Neutrophil (primary cell): ENCODE measurements at regions not wholly inside any gene's neighbourhood (a gene's known extent, or its start where the extent isn't known, plus 50 kb on each side); places are given as distances from the start of the nearest gene placed in this dataset.

Source experiments
- H3K27ac ChIP-seq: fragments of 200-600 bp; sonication (generic); 2 replicates; pipeline ENCODE4 v1.5.1; 2016; ENCODE audit warnings: mild to moderate bottlenecking, moderate library complexity
- H3K27me3 ChIP-seq: fragments of 200-600 bp; sonication (generic); 2 replicates; pipeline ENCODE4 v1.6.0; 2016; ENCODE audit warnings: mild to moderate bottlenecking
- H3K36me3 ChIP-seq: fragments of 200-600 bp; sonication (generic); 2 replicates; pipeline ENCODE4 v1.5.1; 2017
- H3K4me1 ChIP-seq, 2 experiments: fragments of 200-600 bp in 1 of 2; sonication (generic) in 1 of 2; 1 replicate in 1 of 2; 2 replicates in 1 of 2; pipeline versions ENCODE4 v1.5.1 to v1.6.1; 2013 to 2016; ENCODE audit warnings: low read depth in 1 of 2, low read length in 1 of 2, mild to moderate bottlenecking in 1 of 2, moderate library complexity in 1 of 2; ENCODE audit not compliant: control insufficient read depth in 1 of 2, insufficient read depth in 1 of 2
- H3K4me3 ChIP-seq, 2 experiments: fragments of 200-600 bp in 1 of 2; sonication (generic) in 1 of 2; 1 replicate in 1 of 2; 2 replicates in 1 of 2; pipeline ENCODE4 v1.5.1; 2013 to 2016; ENCODE audit warnings: low read depth in 1 of 2, low read length in 1 of 2, mild to moderate bottlenecking in 1 of 2, moderate library complexity in 1 of 2
- H3K9me3 ChIP-seq: fragments of 200-600 bp; sonication (generic); 2 replicates; pipeline ENCODE4 v1.5.1; 2016
- CTCF ChIP-seq: fragments of 200-600 bp; sonication (generic); IDR thresholded peaks from 2 replicates; pipeline ENCODE4 v1.5.1; 2016; ENCODE audit warnings: antibody characterized with exemption

DNA sequence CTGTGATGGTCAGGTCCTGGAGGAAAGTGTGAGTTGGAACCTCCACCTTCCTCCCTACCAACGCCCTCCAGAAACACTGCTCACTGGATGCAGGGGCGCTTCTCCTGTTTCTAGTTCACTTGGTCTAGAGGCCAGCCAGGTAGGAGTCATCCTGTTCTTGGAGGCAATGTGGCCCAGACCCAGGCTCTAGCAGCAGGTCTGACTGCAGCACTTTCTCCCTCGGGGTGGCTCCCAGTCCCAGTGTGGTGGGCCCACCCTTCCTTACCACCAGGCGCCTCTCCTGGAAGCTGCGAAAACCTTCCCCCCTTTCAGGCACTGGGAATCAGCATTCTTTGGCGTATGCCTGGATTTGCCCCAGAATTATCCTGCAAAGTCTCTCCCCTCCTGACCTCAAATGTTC is 292.8 kb downstream of the SOX11 start:
- Histone ChIP-seq H3K4me3 (no peak overlapping the region), H3K36me3 (no peaks in the 10 kb centered on the region), H3K4me1 (no peaks in the 10 kb centered on the region)

GRCh38 chr2:5985536-5986385 is 293.6 kb downstream of the SOX11 start:
- H3K9me3 ChIP-seq, result no peaks in the 10 kb centered on the region
- TF ChIP-seq CTCF, result no peak
- H3K4me1 ChIP-seq, result no peaks in the 10 kb centered on the region

More for the DNA sequence above, 292.8 kb downstream of the SOX11 start:
- Histone ChIP-seq H3K27ac (no peak overlapping the region), H3K27me3 (peaks cover 11% of the 10 kb centered on the region), H3K9me3 (no peaks in the 10 kb centered on the region)
- no peak for TF ChIP-seq CTCF

GRCh38 chr2:5986801-5987787 is 294.9 kb downstream of the SOX11 start:
- no peaks in the 10 kb centered on the region for H3K4me1 ChIP-seq
- no peak overlapping the region for H3K27ac ChIP-seq
- no peak for TF ChIP-seq CTCF
- H3K9me3 ChIP-seq, result no peaks in the 10 kb centered on the region
- H3K4me3 ChIP-seq, result no peak overlapping the region
- H3K27me3 ChIP-seq, result peaks cover 2% of the 10 kb centered on the region
- no peaks in the 10 kb centered on the region for H3K36me3 ChIP-seq

More at GRCh38 chr2:5985536-5986385, 293.6 kb downstream of the SOX11 start:
- Histone ChIP-seq H3K4me3 (no peak overlapping the region), H3K27ac (no peak overlapping the region), H3K36me3 (no peaks in the 10 kb centered on the region), H3K27me3 (peaks cover 11% of the 10 kb centered on the region)

DNA sequence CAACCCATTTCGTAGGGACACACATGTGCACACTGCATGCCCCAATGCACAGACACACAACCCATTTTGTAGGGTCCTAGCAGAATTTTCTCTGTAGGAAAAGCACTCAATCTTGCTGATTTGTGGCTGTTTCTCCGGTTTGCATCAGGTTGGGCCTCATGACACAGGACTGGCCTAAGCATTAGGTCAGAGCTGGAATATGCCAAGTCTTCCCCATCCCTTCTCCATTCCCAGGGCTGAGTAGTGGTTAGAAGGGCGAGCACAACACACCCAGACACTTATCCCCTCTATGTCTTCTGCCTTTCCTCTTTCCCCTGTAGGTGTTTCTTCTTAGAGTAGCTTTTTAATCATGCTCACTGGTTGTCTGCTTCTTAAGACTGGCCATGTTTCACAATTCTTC is 295.9 kb downstream of the SOX11 start:
- H3K27ac ChIP-seq, result no peak overlapping the region
- H3K9me3 ChIP-seq, result no peaks in the 10 kb centered on the region
- no peak for TF ChIP-seq CTCF
- H3K27me3 ChIP-seq, result no peaks in the 10 kb centered on the region
- no peaks in the 10 kb centered on the region for H3K36me3 ChIP-seq
- H3K4me1 ChIP-seq, result no peaks in the 10 kb centered on the region
- H3K4me3 ChIP-seq, result no peak overlapping the region

GRCh38 chr2:5990086-5990485 is 297.9 kb downstream of the SOX11 start:
- Histone ChIP-seq H3K27ac (no peak overlapping the region), H3K4me3 (no peak overlapping the region), H3K27me3 (no peaks in the 10 kb centered on the region), H3K9me3 (no peaks in the 10 kb centered on the region), H3K36me3 (no peaks in the 10 kb centered on the region), H3K4me1 (no peaks in the 10 kb centered on the region)
- TF ChIP-seq CTCF, result no peak
